T-helper 1 cell (primary cell): ENCODE measurements at regions not wholly inside any gene's neighbourhood (a gene's known extent, or its start where the extent isn't known, plus 50 kb on each side); places are given as distances from the start of the nearest gene placed in this dataset.

Source experiments
- DNase-seq, 5 donors: peaks; one replicate each; pipeline ENCODE4 v3.0.0-alpha.2; 2012 to 2020

DNA sequence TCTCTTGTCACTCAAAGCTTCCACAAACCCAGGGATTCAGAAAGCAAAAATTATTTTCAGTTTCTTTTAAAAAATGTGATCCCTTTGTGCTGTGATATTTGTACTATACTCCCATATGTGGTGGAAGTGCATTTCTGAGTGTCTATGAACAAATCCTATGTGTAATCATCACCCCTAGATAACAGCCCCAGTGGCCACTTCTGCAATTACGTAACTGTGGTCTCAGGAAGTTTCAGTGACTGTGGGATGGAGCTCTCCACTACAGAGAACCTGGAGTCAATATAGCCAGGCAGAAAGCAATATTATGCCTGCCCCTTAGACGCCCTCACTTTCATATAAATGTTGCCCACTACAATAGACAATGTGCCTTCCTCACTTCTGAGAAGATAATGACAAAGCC is 1101.7 kb upstream of the GHITM start:
- DNase-seq: no peak

GRCh38 chr10:83038631-83039030 is 1100.7 kb upstream of the GHITM start:
- DNase-seq: no peak

DNA sequence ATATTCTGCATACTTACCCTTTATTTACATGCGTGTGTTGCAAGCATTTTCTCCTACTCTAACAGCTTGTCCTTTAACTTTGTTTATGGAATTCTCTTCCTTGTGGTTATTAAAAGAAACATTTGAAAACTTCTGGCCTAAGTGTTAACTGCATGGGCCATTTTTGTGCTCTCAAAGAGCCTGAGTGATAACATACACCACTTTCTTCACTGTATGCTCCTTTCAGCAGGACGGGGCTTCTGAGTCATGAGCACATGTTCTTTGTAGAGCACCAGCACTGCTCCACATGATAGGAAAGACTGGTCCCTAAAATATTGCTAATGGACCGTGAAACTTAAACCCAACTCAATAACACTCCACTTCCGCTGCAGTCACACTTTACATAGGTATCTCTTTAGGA is 1093.6 kb upstream of the GHITM start:
- no peak for DNase-seq

GRCh38 chr10:83050815-83051214 is 1088.5 kb upstream of the GHITM start:
- DNase-seq: no peak

DNA sequence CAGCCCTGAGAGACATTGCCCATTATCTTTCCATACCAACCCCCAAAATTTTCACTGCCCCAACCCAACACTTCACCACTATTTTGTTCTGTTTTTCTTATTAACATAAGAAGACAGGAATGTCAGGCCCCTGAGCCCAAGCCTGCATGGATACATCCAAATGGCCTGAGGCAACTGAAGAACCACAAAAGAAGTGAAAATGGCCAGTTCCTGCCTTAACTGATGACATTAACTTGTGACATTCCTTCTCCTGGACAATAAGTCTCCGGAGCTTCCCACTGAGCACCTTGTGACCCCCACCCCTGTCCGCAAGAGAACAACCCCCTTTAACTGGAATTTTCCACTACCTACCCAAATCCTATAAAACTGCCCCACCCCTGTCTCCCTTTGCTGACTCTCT is 1076.4 kb upstream of the GHITM start:
- no peak for DNase-seq

DNA sequence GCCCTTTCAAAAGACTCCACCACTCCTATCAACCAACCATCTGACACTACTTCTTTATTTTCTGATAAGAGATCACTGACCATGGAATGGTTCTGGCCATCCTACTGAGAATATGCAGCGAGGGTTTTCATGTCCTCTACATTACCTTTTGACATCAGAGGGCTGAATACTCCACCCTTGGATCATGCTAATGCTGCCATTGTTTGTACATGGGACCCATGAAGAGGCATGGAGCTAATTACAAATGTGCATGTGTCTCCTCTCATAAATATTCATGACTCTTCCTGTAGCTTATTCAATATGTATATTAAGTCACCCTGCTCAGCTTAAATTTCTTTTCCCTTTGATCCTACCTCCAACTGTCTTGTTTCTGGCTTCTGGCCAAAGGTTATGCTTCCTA is 1065.8 kb upstream of the GHITM start:
- DNase-seq: no peak

DNA sequence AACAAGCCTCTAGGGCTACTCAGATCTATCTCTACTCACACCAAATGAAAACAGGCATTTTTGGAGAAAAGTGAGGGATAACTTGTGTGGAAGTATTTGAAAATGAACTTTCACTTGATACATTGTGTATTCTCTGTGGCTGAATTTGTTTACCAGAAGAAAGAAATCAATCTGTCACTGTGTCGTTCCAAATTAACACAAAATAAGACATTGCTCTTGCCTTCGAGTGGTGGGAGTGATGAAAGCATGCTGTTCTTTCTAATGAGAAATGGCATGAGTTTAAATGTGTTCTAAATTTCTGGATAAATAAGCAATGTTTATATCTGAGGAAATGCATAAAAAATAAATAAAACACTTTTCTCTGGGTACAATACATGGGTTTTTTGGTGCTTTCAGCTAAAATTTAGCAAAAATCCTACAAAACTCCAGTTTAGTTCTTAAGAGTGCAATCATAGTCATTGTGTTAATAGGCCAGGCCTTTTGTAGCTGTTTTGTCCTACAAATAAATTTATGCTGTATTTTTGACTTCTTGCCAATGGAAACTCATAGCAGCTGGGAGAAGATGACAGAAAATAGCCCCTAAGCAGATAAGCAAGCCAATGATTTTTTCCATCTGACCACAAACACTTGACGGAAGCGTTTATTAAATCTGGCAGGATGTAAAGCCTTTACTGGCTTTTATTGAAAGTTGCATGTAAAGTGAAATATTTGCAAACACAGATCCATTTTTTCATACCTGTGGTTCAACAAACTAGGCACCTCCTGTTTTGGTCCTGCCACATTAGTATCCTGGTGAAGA is 1064.1 kb upstream of the GHITM start:
- no peak for DNase-seq

DNA sequence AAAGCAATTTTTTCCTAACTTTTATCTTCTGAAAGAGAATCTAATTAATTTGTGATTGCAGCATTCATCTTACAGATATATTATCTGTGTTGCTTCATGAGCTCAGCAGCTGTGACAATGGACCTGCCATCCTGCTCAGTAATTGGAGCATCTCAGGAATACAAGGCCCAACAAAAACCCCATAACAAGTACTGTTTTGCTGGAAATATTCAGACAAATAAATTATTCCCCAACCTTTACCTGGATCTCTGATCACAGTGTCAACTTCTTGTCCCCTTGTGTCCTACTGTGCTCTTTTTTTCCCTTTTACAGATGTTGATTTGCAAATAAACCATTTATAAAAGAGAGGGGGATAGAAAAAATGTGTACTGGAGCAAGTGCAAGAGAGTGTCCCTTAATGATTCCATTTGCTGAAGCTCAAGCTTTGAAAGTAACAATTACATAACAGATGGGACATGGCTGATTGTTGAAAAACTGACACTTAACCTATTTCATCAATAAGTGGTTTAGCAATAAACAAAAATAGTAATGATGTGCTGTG is 1063.4 kb upstream of the GHITM start:
- DNase-seq: no peak

DNA sequence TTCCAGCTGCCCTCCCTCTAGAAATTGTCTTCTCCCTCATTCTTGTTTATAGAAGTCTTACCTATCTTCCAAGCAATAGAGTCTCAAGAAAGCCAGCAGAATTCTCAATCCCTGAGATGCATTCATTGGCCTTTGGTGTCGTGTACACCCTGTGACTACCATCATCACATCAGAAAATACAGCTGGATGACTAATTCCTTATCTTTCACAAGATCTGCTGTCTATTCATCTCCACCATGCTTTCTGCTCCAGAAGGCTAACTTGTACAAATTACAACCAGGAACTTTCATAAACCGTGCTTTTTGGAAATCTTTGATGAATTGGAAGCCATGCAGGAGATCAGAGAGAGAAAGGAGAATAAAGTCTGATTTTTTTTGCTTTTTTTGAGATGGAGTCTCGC is 1062.9 kb upstream of the GHITM start:
- no peak for DNase-seq

- no peak for DNase-seq
Measured at GRCh38 chr10:83078160-83078559, 1061.1 kb upstream of the GHITM start.

DNA sequence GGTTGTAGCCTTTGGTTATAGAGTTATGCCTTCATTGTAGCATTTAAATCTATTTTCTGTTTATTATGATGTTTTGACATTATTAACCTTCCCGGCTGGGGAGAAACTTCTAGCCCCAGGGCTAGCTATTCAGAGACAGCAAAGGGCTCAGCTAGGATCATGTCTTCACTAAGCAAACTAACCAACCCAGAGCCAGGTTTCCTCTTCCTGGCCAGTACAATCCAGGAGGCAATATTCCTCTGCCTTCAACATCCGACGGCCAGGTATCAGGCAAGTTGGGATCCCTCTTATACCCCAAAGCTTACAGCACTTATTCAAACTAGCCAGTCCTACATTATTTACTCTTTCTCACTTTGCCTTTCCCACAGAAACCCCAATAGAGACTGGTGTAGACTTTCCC is 1060.7 kb upstream of the GHITM start:
- no peak for DNase-seq

- DNase-seq: no peak
Measured at GRCh38 chr10:83083831-83084230, 1055.5 kb upstream of the GHITM start.

DNA sequence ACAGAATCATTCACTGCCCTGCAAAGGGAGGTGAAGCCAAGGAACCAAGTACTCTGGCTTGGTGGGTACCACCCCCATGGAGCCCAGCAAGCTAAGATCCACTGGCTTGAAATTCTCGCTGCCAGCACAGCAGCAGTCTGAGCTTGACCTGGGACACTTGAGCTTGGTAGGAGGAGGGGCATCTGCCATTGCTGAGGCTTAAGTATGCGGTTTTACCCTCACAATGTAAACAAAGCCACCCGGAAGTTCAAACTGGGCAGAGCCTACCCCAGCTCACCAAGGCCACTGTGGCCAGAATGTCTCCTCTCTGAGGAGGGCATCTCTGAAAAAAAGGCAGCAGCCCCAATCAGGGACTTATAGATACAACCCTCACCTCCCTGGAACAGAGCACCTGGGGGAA is 1050.0 kb upstream of the GHITM start:
- DNase-seq: no peak

GRCh38 chr10:83104616-83105015 is 1034.7 kb upstream of the GHITM start:
- no peak for DNase-seq

DNA sequence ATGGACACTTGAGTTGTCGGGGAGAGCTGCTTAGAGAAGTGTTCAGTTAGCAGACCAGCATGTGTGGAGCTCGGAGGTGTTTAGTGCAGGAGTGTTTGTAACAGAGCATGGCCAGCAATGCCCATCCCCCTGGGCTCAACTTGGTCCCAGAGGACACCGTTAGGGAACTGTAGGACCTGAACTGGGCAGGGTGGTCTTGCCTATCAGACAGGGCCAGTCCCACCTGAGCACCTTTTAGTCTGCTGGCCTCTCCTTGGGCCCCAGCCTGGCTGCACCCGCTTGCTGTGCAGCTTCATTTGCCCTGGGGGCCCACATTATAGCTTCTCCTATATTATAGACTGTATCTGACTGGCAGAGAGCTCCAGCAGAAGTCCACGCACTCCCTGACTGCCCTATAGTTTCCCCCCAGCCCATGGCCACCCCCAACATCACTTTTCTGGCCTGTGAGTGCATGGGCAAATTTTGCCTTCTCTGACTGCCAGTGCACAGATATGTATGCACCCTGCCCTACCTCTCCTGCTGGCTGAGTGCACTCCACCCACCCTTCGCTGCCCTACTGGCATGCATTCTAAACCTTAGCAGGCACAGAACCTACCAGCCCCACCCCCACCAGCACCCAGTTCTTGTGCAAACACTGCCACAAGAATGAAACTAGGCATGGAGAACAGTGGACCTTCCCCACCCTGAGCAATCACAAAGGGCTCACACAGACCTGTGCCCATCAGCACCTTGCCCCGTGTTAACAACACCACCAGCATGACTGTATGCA is 1030.6 kb upstream of the GHITM start:
- DNase-seq: no peak

DNA sequence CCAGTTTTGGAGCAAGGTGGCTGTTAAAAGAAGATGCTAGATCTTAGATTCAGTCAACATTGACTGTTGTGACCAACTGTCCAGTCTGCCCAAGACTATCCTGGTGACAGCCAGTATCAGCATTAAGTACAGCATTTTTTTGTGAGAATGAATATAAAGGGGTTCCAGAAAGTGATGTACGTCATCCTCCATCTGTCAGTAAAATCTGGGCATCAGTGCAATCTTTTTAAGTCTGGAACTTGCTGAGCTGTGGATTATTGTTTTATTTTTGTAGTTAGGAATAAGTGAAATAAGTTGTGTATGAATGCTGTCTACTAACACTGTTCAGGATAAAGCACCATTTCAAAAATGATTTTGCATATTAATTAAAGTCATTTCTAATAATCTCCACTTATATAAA is 1020.0 kb upstream of the GHITM start:
- no peak for DNase-seq

DNA sequence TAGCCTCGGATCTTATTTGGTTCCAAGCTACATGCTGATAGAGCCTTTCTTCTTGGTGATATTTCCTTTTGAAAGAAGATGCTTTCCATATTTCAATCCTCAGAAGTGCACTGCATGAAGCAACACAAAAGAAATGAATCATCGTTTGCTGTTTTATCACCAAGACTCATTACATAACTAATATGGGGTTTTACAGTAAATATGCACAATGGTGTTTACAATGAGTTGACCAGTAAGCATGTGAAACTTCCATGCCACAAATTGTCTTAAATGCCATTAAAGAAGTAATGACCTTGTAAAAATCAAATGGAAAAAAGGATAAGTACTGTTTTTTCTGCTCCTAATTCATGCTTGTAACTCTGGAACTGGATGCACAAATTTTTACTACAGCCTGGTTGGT is 1017.0 kb upstream of the GHITM start:
- DNase-seq: no peak

- no peak for DNase-seq
Measured at GRCh38 chr10:83127942-83128575, 1011.2 kb upstream of the GHITM start.

GRCh38 chr10:83140811-83141210 is 998.5 kb upstream of the GHITM start:
- DNase-seq: no peak

GRCh38 chr10:83142074-83142563 is 997.2 kb upstream of the GHITM start:
- DNase-seq: no peak

DNA sequence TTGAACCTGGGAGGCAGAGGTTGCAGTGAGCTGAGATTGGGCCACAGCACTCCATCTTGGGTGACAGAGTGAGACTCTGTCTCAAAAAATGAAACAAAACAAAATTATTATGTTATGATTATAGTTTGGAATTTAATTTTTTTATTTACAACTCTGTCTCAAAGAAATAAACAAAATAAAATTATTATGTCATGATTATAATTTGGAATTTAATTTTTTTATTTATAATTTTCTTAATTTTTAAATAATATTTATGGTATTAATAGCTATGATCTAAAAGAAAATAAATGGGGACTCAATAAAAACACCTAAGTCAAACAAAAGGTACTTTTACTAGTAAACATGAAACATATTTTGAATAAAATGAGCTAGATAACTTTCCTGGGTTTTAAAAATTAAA is 994.8 kb upstream of the GHITM start:
- no peak for DNase-seq

DNA sequence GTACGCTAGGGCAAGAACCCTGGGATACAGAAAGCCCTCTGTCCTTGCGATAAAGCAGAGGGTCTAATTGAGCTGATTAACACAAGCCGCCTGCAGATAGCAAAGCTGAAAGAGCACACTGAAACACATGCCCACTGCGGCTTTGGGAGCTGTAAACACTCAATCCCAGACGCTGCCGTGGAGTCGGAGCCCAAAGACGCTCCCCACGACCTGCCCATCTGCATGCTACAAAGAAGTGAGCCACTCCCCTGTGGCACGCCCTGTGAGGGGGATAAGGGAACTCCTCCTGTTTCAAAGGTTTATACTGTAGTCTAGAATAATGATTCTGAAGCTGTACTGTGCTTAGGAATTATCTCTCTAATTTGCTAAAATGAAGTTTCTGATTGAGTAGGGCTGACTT is 985.6 kb upstream of the GHITM start:
- DNase-seq: no peak

DNA sequence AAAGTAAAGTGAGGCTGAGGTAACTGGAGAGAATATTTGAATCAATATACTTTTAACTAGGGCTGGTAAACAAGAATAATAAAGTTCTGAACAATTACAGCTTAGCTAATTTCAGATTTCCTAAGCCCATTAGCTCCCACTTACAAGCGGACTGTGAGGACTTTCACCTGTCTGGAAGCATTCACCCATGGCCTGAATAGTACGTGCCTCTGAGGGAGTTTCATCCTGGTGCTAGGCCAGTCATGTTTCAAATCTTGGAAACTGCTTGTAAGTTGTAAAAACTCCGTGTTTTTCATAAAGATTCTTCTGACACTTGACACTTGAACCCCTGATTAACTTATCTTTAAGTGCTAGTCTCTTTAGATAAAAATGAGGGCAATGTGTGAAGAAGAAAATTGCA is 975.2 kb upstream of the GHITM start:
- DNase-seq: no peak

DNA sequence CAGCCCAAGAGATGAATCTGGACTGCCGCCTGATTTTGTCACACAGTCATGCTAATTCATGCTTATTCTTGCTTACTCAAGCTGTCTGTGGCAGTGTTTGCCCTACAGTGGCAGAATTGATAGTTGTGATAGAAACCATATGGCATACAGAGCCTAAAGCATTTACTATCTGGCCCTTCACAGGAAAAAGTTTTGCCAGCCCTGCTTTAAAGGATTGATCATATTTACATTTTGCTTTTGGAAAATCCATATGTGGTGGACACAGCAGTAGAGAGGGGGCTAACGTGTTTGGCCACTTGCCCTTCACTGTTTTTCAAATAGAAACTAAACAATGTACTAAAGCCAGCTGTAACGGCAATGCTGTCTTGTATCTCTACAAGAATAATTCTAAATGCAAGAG is 974.0 kb upstream of the GHITM start:
- no peak for DNase-seq
